ENCODE measurements at regions not wholly inside any gene's neighbourhood (a gene's known extent, or its start where the extent isn't known, plus 50 kb on each side); places are given as distances from the start of the nearest gene placed in this dataset.

GRCh38 chr5:162800301-162800700 lies 637.1 kb upstream of the CCNG1 start:
- no CpG with 5 or more reads among the region's 1 CpG for WGBS
- Histone ChIP-seq H3K23ac (ENCODE audit: low read length in 2 of 2) (no peak overlapping the region), H3K4me3 (ENCODE audit: insufficient read depth in 1 of 2, low read depth in 1 of 2, low read length in 2 of 2) (no peak overlapping the region), H3K9ac (ENCODE audit: low read length) (no peak overlapping the region), H3K9me3 (ENCODE audit: control insufficient read depth, low read length) (peaks cover 7% of the 10 kb centered on the region), H3K79me1 (replicated peaks; ENCODE audit: low read length, poor library complexity, severe bottlenecking) (no peaks in the 10 kb centered on the region), H2AFZ (ENCODE audit: low read depth, low read length) (no peak overlapping the region), H3K4me1 (ENCODE audit: control insufficient read depth, insufficient read depth, low read depth, low read length) (no peaks in the 10 kb centered on the region), H2BK12ac (ENCODE audit: low read length in 2 of 2) (no peak overlapping the region), H3K18ac (ENCODE audit: low read depth in 1 of 2, low read length in 2 of 2) (no peak overlapping the region), H4K8ac (ENCODE audit: low read length) (no peak overlapping the region), H3K4ac (ENCODE audit: low read depth in 1 of 2, low read length in 2 of 2) (no peak overlapping the region), H2BK5ac (ENCODE audit: low read depth, low read length, poor library complexity, severe bottlenecking) (no peak overlapping the region), H3K4me2 (ENCODE audit: low read length, poor library complexity, severe bottlenecking) (no peak overlapping the region), H3K27me3 (ENCODE audit: control insufficient read depth in 1 of 2, insufficient read depth in 1 of 2, low read length in 2 of 2) (no peaks in the 10 kb centered on the region), H2AK5ac (ENCODE audit: low read length, severe bottlenecking) (no peak overlapping the region), H3K36me3 (ENCODE audit: control insufficient read depth in 1 of 2, insufficient read depth in 2 of 2, low read depth in 1 of 2, low read length in 2 of 2) (no peaks in the 10 kb centered on the region), H2BK120ac (ENCODE audit: low read depth, low read length) (no peak overlapping the region), H3K27ac (ENCODE audit: low read length, poor library complexity, severe bottlenecking) (no peak overlapping the region), H2BK15ac (ENCODE audit: low read depth, poor library complexity, severe bottlenecking) (no peak overlapping the region), H4K91ac (ENCODE audit: low read length) (no peak overlapping the region), H3K14ac (ENCODE audit: low read length in 2 of 2) (no peak overlapping the region)
- DNase-seq, result no peak

GRCh38 chr5:162801235-162801634 lies 636.2 kb upstream of the CCNG1 start:
- Histone ChIP-seq H2BK12ac (ENCODE audit: low read length in 2 of 2) (no peak overlapping the region), H4K91ac (ENCODE audit: low read length) (no peak overlapping the region), H2AFZ (ENCODE audit: low read depth, low read length) (no peak overlapping the region), H3K14ac (ENCODE audit: low read length in 2 of 2) (no peak overlapping the region), H3K4me3 (ENCODE audit: insufficient read depth in 1 of 2, low read depth in 1 of 2, low read length in 2 of 2) (no peak overlapping the region), H3K9ac (ENCODE audit: low read length) (no peak overlapping the region), H3K27me3 (ENCODE audit: control insufficient read depth in 1 of 2, insufficient read depth in 1 of 2, low read length in 2 of 2) (no peaks in the 10 kb centered on the region), H2BK5ac (ENCODE audit: low read depth, low read length, poor library complexity, severe bottlenecking) (no peak overlapping the region), H4K8ac (ENCODE audit: low read length) (no peak overlapping the region), H2BK120ac (ENCODE audit: low read depth, low read length) (no peak overlapping the region), H3K18ac (ENCODE audit: low read depth in 1 of 2, low read length in 2 of 2) (no peak overlapping the region), H3K27ac (ENCODE audit: low read length, poor library complexity, severe bottlenecking) (no peak overlapping the region), H3K4ac (ENCODE audit: low read depth in 1 of 2, low read length in 2 of 2) (no peak overlapping the region), H2AK5ac (ENCODE audit: low read length, severe bottlenecking) (no peak overlapping the region), H3K23ac (ENCODE audit: low read length in 2 of 2) (no peak overlapping the region), H3K36me3 (ENCODE audit: control insufficient read depth in 1 of 2, insufficient read depth in 2 of 2, low read depth in 1 of 2, low read length in 2 of 2) (no peaks in the 10 kb centered on the region), H3K9me3 (ENCODE audit: control insufficient read depth, low read length) (peaks cover 7% of the 10 kb centered on the region), H3K4me2 (ENCODE audit: low read length, poor library complexity, severe bottlenecking) (no peak overlapping the region), H2BK15ac (ENCODE audit: low read depth, poor library complexity, severe bottlenecking) (no peak overlapping the region), H3K79me1 (replicated peaks; ENCODE audit: low read length, poor library complexity, severe bottlenecking) (no peaks in the 10 kb centered on the region), H3K4me1 (ENCODE audit: control insufficient read depth, insufficient read depth, low read depth, low read length) (no peaks in the 10 kb centered on the region)
- WGBS, result no CpG with 5 or more reads among the region's 1 CpG
- no peak for DNase-seq

- no peak overlapping the region for H3K27ac ChIP-seq (ENCODE audit: low read length, poor library complexity, severe bottlenecking)
- H3K27me3 ChIP-seq (ENCODE audit: control insufficient read depth in 1 of 2, insufficient read depth in 1 of 2, low read length in 2 of 2), result no peaks in the 10 kb centered on the region
- no peaks in the 10 kb centered on the region for H3K36me3 ChIP-seq (ENCODE audit: control insufficient read depth in 1 of 2, insufficient read depth in 2 of 2, low read depth in 1 of 2, low read length in 2 of 2)
- H4K91ac ChIP-seq (ENCODE audit: low read length), result no peak overlapping the region
- no peak overlapping the region for H3K14ac ChIP-seq (ENCODE audit: low read length in 2 of 2)
- H2BK12ac ChIP-seq (ENCODE audit: low read length in 2 of 2), result no peak overlapping the region
- no peak overlapping the region for H2AFZ ChIP-seq (ENCODE audit: low read depth, low read length)
- H3K23ac ChIP-seq (ENCODE audit: low read length in 2 of 2), result no peak overlapping the region
- H4K8ac ChIP-seq (ENCODE audit: low read length), result no peak overlapping the region
- no peak overlapping the region for H3K4me2 ChIP-seq (ENCODE audit: low read length, poor library complexity, severe bottlenecking)
- H2AK5ac ChIP-seq (ENCODE audit: low read length, severe bottlenecking), result no peak overlapping the region
- no peak overlapping the region for H3K4me3 ChIP-seq (ENCODE audit: insufficient read depth in 1 of 2, low read depth in 1 of 2, low read length in 2 of 2)
- H3K9me3 ChIP-seq (ENCODE audit: control insufficient read depth, low read length), result peaks cover 7% of the 10 kb centered on the region
- no peaks in the 10 kb centered on the region for H3K4me1 ChIP-seq (ENCODE audit: control insufficient read depth, insufficient read depth, low read depth, low read length)
- no peak overlapping the region for H2BK5ac ChIP-seq (ENCODE audit: low read depth, low read length, poor library complexity, severe bottlenecking)
- no peak overlapping the region for H3K4ac ChIP-seq (ENCODE audit: low read depth in 1 of 2, low read length in 2 of 2)
- no peaks in the 10 kb centered on the region for H3K79me1 ChIP-seq (replicated peaks; ENCODE audit: low read length, poor library complexity, severe bottlenecking)
- WGBS, result 64% methylated on average over 1 of the region's 2 CpGs
- H3K9ac ChIP-seq (ENCODE audit: low read length), result no peak overlapping the region
- H2BK120ac ChIP-seq (ENCODE audit: low read depth, low read length), result no peak overlapping the region
- no peak for DNase-seq
- H3K18ac ChIP-seq (ENCODE audit: low read depth in 1 of 2, low read length in 2 of 2), result no peak overlapping the region
- no peak overlapping the region for H2BK15ac ChIP-seq (ENCODE audit: low read depth, poor library complexity, severe bottlenecking)
Measured at GRCh38 chr5:162806195-162806594, 631.2 kb upstream of the CCNG1 start.

- no peak overlapping the region for H2BK15ac ChIP-seq (ENCODE audit: low read depth, poor library complexity, severe bottlenecking)
- no peak overlapping the region for H3K4ac ChIP-seq (ENCODE audit: low read depth in 1 of 2, low read length in 2 of 2)
- no peak overlapping the region for H3K4me3 ChIP-seq (ENCODE audit: insufficient read depth in 1 of 2, low read depth in 1 of 2, low read length in 2 of 2)
- no peak overlapping the region for H2AK5ac ChIP-seq (ENCODE audit: low read length, severe bottlenecking)
- no peak overlapping the region for H3K14ac ChIP-seq (ENCODE audit: low read length in 2 of 2)
- H2BK5ac ChIP-seq (ENCODE audit: low read depth, low read length, poor library complexity, severe bottlenecking), result no peak overlapping the region
- H3K9me3 ChIP-seq (ENCODE audit: control insufficient read depth, low read length), result peaks cover 20% of the 10 kb centered on the region
- no peaks in the 10 kb centered on the region for H3K36me3 ChIP-seq (ENCODE audit: control insufficient read depth in 1 of 2, insufficient read depth in 2 of 2, low read depth in 1 of 2, low read length in 2 of 2)
- H3K4me1 ChIP-seq (ENCODE audit: control insufficient read depth, insufficient read depth, low read depth, low read length), result no peaks in the 10 kb centered on the region
- no peak overlapping the region for H4K91ac ChIP-seq (ENCODE audit: low read length)
- no peak overlapping the region for H3K4me2 ChIP-seq (ENCODE audit: low read length, poor library complexity, severe bottlenecking)
- no peak overlapping the region for H3K18ac ChIP-seq (ENCODE audit: low read depth in 1 of 2, low read length in 2 of 2)
- 100% methylated on average over 1 of the region's 1 CpG for WGBS
- H3K79me1 ChIP-seq (replicated peaks; ENCODE audit: low read length, poor library complexity, severe bottlenecking), result no peaks in the 10 kb centered on the region
- H3K27me3 ChIP-seq (ENCODE audit: control insufficient read depth in 1 of 2, insufficient read depth in 1 of 2, low read length in 2 of 2), result no peaks in the 10 kb centered on the region
- no peak overlapping the region for H3K9ac ChIP-seq (ENCODE audit: low read length)
- no peak overlapping the region for H3K23ac ChIP-seq (ENCODE audit: low read length in 2 of 2)
- H2AFZ ChIP-seq (ENCODE audit: low read depth, low read length), result no peak overlapping the region
- no peak overlapping the region for H2BK120ac ChIP-seq (ENCODE audit: low read depth, low read length)
- no peak overlapping the region for H2BK12ac ChIP-seq (ENCODE audit: low read length in 2 of 2)
- no peak for DNase-seq
- no peak overlapping the region for H3K27ac ChIP-seq (ENCODE audit: low read length, poor library complexity, severe bottlenecking)
- no peak overlapping the region for H4K8ac ChIP-seq (ENCODE audit: low read length)
Measured at GRCh38 chr5:162811071-162811470, 626.3 kb upstream of the CCNG1 start.
